ENCODE measurements at regions not wholly inside any gene's neighbourhood (a gene's known extent, or its start where the extent isn't known, plus 50 kb on each side); places are given as distances from the start of the nearest gene placed in this dataset.

- DNase-seq (ENCODE audit: low read depth) = no peak
Measured at GRCh38 chr11:110028921-110029320, 64.3 kb upstream of the ZC3H12C start.

- DNase-seq (ENCODE audit: low read depth) = no peak
Measured at GRCh38 chr11:110029714-110030113, 63.5 kb upstream of the ZC3H12C start.

- DNase-seq (ENCODE audit: low read depth) = no peak
Measured at GRCh38 chr11:110031171-110031570, 62.0 kb upstream of the ZC3H12C start.

GRCh38 chr11:110032259-110032658 lies 60.9 kb upstream of the ZC3H12C start:
- DNase-seq (ENCODE audit: low read depth) = no peak

- no peak for DNase-seq (ENCODE audit: low read depth)
Measured at GRCh38 chr11:110032957-110033570, 60.1 kb upstream of the ZC3H12C start.

- no peak for DNase-seq (ENCODE audit: low read depth)
Measured at GRCh38 chr11:110034806-110035205, 58.4 kb upstream of the ZC3H12C start.

GRCh38 chr11:110035357-110035756 lies 57.8 kb upstream of the ZC3H12C start:
- no peak for DNase-seq (ENCODE audit: low read depth)

- no peak for DNase-seq (ENCODE audit: low read depth)
Measured at GRCh38 chr11:110038201-110038600, 55.0 kb upstream of the ZC3H12C start.

Data from stimulated activated CD8-positive, alpha-beta memory T cell treated with anti-CD3 and anti-CD28 coated beads, Interleukin-15, amount 100 ng/mL, for 1 hour (primary cell).